ENCODE measurements at regions not wholly inside any gene's neighbourhood (a gene's known extent, or its start where the extent isn't known, plus 50 kb on each side); places are given as distances from the start of the nearest gene placed in this dataset.

DNA sequence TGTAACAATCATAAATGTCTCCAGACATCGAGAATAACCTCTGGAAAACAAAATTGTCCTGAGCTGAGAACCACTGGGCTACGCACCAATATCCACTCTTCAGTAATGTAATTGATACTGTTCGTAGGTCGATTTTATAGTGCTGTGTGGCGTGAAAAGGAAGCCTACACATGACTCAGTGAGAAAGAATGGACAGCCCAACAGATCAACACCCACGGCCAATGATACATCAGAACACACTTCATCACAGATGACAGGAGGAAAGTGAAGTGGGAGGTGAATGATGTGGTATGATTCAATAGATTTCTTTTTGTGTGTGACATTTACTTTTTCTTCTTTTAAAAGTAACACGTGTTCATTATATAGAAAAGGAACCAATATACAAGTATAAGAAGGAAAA, 93.5 kb downstream of the RPS12 start:
- TF ChIP-seq POLR2AphosphoS5 (IDR thresholded peaks at IDR 0.05): no peak
- TF ChIP-seq, protein P1, sequence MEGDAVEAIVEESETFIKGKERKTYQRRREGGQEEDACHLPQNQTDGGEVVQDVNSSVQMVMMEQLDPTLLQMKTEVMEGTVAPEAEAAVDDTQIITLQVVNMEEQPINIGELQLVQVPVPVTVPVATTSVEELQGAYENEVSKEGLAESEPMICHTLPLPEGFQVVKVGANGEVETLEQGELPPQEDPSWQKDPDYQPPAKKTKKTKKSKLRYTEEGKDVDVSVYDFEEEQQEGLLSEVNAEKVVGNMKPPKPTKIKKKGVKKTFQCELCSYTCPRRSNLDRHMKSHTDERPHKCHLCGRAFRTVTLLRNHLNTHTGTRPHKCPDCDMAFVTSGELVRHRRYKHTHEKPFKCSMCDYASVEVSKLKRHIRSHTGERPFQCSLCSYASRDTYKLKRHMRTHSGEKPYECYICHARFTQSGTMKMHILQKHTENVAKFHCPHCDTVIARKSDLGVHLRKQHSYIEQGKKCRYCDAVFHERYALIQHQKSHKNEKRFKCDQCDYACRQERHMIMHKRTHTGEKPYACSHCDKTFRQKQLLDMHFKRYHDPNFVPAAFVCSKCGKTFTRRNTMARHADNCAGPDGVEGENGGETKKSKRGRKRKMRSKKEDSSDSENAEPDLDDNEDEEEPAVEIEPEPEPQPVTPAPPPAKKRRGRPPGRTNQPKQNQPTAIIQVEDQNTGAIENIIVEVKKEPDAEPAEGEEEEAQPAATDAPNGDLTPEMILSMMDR (IDR thresholded peaks at IDR 0.05): no peak

Measured in prostate gland (tissue), 2 donors.